PFSK-1 (cell line): ENCODE measurements at regions not wholly inside any gene's neighbourhood (a gene's known extent, or its start where the extent isn't known, plus 50 kb on each side); places are given as distances from the start of the nearest gene placed in this dataset.

Source experiments
- FOXP2 ChIP-seq: optimal IDR thresholded peaks from 2 replicates; pipeline ENCODE3; 2011; ENCODE audit warnings: borderline replicate concordance, control low read depth, inconsistent platforms; ENCODE audit not compliant: insufficient read depth; ENCODE audit errors: extremely low read length, extremely low read depth
- POLR2AphosphoS5 ChIP-seq: IDR thresholded peaks from 2 replicates; pipeline ENCODE4 v1.6.1; 2012; ENCODE audit warnings: low read depth, mild to moderate bottlenecking, control low read depth, low read length, moderate library complexity
- SIN3A ChIP-seq: IDR thresholded peaks from 2 replicates; pipeline ENCODE4 v1.6.1; 2012; ENCODE audit warnings: mild to moderate bottlenecking, low read length, moderate library complexity, borderline replicate concordance; ENCODE audit not compliant: insufficient read depth
- TAF1 ChIP-seq: IDR thresholded peaks from 2 replicates; pipeline ENCODE4 v1.6.1; 2012; ENCODE audit warnings: low read length, control low read depth, borderline replicate concordance; ENCODE audit not compliant: insufficient read depth
- TF ChIP-seq, protein P1 (sequence below), 2 experiments: IDR thresholded peaks; 2 replicates each; pipeline versions ENCODE4 v1.6.1 to v1.8.0; 2011 to 2012; ENCODE audit warnings: low read depth in 2 of 2, low read length in 2 of 2, control low read depth in 1 of 2, inconsistent platforms in 1 of 2, mild to moderate bottlenecking in 1 of 2, moderate library complexity in 1 of 2; ENCODE audit not compliant: insufficient read depth in 1 of 2

DNA sequence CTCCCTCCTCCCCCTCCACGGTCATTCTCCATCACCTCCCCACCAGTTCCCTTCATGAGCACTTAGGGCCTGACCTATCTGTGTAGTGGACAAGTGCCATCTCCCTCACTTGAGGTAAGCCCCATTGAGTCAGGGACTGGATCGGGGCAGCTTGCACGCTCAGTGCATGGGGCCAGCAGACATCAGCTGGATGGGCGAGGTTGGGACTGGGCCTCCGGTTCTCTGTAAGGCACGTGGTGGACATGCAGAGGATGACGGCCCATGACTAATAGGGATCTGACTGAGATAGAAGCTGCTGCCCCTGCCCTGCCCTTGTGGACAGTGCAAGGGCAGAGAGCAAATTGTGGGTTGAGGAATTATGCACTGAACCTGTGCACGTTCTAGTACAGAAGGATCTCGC is 120.4 kb upstream of the C1orf174 start:
- TF ChIP-seq, protein P1, sequence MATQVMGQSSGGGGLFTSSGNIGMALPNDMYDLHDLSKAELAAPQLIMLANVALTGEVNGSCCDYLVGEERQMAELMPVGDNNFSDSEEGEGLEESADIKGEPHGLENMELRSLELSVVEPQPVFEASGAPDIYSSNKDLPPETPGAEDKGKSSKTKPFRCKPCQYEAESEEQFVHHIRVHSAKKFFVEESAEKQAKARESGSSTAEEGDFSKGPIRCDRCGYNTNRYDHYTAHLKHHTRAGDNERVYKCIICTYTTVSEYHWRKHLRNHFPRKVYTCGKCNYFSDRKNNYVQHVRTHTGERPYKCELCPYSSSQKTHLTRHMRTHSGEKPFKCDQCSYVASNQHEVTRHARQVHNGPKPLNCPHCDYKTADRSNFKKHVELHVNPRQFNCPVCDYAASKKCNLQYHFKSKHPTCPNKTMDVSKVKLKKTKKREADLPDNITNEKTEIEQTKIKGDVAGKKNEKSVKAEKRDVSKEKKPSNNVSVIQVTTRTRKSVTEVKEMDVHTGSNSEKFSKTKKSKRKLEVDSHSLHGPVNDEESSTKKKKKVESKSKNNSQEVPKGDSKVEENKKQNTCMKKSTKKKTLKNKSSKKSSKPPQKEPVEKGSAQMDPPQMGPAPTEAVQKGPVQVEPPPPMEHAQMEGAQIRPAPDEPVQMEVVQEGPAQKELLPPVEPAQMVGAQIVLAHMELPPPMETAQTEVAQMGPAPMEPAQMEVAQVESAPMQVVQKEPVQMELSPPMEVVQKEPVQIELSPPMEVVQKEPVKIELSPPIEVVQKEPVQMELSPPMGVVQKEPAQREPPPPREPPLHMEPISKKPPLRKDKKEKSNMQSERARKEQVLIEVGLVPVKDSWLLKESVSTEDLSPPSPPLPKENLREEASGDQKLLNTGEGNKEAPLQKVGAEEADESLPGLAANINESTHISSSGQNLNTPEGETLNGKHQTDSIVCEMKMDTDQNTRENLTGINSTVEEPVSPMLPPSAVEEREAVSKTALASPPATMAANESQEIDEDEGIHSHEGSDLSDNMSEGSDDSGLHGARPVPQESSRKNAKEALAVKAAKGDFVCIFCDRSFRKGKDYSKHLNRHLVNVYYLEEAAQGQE (IDR thresholded peaks at IDR 0.05; ENCODE audit: insufficient read depth in 1 of 2, low read depth in 2 of 2, low read length in 2 of 2), result no peak
- TF ChIP-seq SIN3A, result no peak
- TF ChIP-seq POLR2AphosphoS5, result no peak
- TF ChIP-seq FOXP2, result no peak
- TF ChIP-seq TAF1, result no peak

DNA sequence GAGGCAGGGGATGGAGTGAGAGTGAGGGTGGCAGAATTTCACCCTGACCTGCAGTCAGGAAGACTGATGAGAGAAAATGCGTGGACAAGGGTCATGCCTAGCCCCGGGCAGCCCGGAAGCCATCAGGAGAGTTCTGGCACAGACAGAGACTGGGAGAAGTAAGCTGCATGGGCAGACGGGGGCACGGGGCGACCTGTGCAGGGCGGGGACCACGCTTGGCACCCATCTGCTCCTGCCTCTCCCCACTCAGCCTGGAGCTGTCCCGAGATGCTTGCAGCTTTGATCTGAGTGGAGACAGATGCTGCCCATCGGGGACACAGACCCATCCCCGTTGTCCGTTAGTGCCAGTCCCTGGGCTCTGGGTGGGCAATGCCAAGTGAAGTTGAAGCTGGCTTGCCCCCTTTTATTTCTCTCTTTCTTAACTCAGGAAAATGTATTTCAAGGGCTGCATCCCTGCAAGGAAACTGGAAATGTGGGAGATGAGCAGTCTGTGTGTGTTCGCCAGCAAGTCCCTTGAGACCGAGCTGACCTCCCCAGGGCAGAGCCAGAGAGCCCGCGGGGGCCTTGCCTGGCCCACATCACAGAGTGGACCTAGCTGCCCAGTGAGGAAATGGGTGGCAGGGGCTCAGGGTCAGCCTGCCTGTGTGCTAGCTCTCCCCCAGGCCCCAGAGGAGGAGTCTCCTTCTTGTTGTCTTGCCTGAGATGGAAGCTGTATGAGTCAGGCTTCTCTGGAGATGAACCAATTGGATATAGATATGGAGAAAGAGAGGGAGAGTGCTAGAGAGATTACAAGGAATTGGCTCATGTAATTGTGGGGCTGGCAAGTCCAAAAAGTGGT is 121.3 kb upstream of the C1orf174 start:
- no peak for TF ChIP-seq SIN3A
- TF ChIP-seq, protein P1 (IDR thresholded peaks at IDR 0.05; ENCODE audit: insufficient read depth in 1 of 2, low read depth in 2 of 2, low read length in 2 of 2), result no peak
- TF ChIP-seq POLR2AphosphoS5, result no peak
- TF ChIP-seq FOXP2, result no peak
- TF ChIP-seq TAF1, result no peak

DNA sequence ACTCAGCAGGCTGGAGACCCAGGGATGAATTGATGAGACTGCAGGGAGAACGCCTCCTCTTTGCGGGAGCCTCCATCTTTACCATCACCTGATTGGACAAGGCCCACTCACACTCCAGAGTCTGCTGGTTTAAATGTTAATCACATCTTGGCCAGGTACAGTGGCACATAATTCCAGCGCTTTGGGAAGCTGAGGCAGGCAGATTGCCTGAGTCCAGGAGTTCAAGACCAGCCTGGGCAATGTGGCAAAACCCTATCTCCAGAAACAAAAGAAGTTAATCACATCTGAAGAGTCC is 121.8 kb upstream of the C1orf174 start:
- TF ChIP-seq TAF1, result no peak
- TF ChIP-seq FOXP2, result no peak
- TF ChIP-seq POLR2AphosphoS5, result no peak
- no peak for TF ChIP-seq SIN3A
- TF ChIP-seq, protein P1 (IDR thresholded peaks at IDR 0.05; ENCODE audit: insufficient read depth in 1 of 2, low read depth in 2 of 2, low read length in 2 of 2), result no peak

DNA sequence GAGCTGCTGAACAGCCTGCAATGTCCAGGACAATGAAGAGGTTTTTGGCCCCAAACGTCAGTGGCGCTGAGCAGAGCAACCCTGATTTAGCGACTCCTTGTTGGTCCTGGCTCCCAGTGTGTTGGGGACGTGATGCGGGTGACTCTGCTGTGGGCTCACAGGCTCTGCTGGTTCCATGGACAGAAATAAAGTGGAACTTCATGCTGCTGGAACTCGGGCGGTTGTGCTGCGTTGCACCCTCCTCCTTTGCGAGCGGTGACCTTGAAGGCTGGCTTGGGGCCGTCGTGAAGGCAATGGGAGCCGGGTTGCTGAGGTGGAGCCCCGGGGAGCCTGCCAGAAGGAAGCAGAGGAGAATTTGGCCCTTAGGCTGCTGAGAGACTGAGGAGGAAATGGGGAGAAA is 122.6 kb upstream of the C1orf174 start:
- TF ChIP-seq TAF1 (no peak), POLR2AphosphoS5 (no peak), SIN3A (no peak), FOXP2 (no peak)
- TF ChIP-seq, protein P1 (IDR thresholded peaks at IDR 0.05; ENCODE audit: insufficient read depth in 1 of 2, low read depth in 2 of 2, low read length in 2 of 2), result no peak

DNA sequence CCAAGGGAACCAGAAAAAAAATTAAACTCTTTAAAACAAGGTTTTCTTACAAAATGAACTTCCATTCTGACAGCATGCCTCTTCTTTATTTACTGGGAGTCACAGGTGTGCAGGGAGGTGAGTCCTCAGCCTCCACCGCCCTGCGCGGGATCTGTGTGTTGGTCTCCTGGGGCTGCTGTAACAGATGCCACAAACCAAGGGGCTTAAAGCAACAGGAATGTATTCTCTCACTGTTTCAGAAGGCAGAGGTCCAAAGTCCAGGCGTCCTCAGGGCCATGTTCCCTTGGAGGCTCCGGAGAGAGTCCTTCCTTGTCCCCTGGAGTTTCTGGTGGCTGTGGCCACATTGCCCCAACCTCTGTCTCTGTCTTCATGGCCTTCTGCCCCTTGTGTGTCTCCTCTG is 123.6 kb upstream of the C1orf174 start:
- TF ChIP-seq SIN3A (no peak), TAF1 (no peak), POLR2AphosphoS5 (no peak), FOXP2 (no peak)
- TF ChIP-seq, protein P1 (IDR thresholded peaks at IDR 0.05; ENCODE audit: insufficient read depth in 1 of 2, low read depth in 2 of 2, low read length in 2 of 2), result no peak
